AG09309 (cell line): ENCODE measurements at regions not wholly inside any gene's neighbourhood (a gene's known extent, or its start where the extent isn't known, plus 50 kb on each side); places are given as distances from the start of the nearest gene placed in this dataset.

ENCODE experiments used
- DNase-seq: peaks from one replicate; pipeline ENCODE4 v3.0.0-alpha.2; 2010; ENCODE audit warnings: low read depth
- H3K4me3 ChIP-seq: 2 replicates; pipeline ENCODE4 v1.5.1; 2011; ENCODE audit warnings: mild to moderate bottlenecking, low read depth, low read length, moderate library complexity; ENCODE audit not compliant: control insufficient read depth
- CTCF ChIP-seq: IDR thresholded peaks from 2 replicates; pipeline ENCODE4 v1.5.1; 2011; ENCODE audit warnings: mild to moderate bottlenecking, low read depth, low read length, inconsistent platforms; ENCODE audit not compliant: insufficient read depth, control insufficient read depth; ENCODE audit errors: missing control alignments

GRCh38 chr1:229161740-229162139, 109.2 kb upstream of the RAB4A start:
- no peak for DNase-seq
- no peak for TF ChIP-seq CTCF
- H3K4me3 ChIP-seq: no peak overlapping the region

DNA sequence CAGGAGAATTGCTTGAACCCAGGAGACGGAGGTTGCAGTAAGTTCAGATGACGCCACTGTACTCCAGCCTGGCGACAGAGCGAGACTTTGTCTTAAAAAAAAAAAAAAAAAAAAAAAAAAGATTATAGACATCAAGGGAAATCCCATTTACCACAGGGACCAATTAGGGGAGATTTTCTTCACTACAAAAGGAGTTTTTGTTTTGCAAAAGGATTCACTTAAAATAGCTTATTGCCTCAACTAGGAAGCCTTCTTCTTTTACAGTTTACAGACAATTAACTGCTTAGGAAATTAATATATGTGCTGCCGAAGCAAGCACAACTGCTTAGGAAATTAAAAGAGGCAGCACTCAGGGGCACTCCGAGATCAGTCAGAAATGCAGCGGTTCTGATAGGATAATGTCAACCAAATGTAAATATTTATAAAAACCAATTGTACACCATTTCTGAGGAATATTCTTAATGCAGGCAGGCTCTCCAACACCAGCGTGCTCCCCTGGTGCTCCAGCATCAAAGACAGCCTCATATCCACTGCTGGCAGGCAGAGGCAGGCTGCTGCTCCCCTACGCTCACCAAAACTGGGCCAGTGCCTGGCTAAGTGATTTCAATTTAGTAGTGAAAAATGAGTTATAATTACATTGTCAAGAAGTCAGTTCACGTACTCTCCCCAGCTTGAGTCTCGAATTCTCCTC, 107.9 kb upstream of the RAB4A start:
- no peak for TF ChIP-seq CTCF
- no peak for DNase-seq
- H3K4me3 ChIP-seq: no peak overlapping the region

- no peak for DNase-seq
- no peak overlapping the region for H3K4me3 ChIP-seq
- no peak for TF ChIP-seq CTCF
Measured at GRCh38 chr1:229164348-229164747, 106.6 kb upstream of the RAB4A start.

GRCh38 chr1:229164836-229165735, 105.8 kb upstream of the RAB4A start:
- no peak for DNase-seq
- H3K4me3 ChIP-seq: no peak overlapping the region
- no peak for TF ChIP-seq CTCF

DNA sequence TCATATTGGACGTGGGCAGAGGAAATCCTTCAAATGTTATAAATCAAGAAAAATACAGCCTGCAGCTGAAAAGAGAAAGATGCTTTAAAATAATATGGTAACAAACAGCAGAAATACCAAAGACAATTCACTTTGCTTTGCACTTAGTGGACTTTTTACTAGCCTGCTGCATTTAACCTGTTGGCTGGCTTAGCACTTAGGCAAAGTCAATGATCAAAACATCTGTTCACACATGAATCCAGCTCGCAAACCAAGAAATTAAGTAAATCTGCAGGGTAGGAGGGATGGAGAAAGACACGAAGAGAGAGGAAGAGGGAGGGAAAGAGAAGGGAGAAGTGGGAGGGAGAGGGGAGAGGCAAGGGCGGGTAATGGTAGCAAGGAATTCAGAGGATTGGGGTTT, 103.6 kb upstream of the RAB4A start:
- no peak overlapping the region for H3K4me3 ChIP-seq
- no peak for DNase-seq
- TF ChIP-seq CTCF: no peak

DNA sequence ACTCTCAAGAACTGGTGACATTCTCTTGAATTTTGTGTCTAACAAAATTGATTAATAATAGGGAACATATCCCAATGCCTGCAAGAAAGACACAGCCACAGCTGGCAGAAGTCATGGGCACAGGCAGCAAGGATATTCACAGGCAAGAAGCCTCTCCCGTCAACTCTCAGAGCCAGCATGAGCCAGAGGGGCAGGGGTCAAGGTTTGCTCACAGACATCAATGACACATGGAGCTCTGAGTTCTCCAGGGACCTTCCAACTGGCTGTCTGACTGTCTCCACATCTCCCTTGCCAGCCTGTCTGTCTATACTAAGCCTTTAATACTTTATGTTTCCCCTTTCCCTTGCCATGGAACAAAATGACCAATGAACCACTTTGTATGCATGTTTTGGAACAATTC, 101.5 kb upstream of the RAB4A start:
- no peak for DNase-seq
- no peak for TF ChIP-seq CTCF
- no peak overlapping the region for H3K4me3 ChIP-seq
